Small intestine (tissue), 7 donors: ENCODE measurements at regions not wholly inside any gene's neighbourhood (a gene's known extent, or its start where the extent isn't known, plus 50 kb on each side); places are given as distances from the start of the nearest gene placed in this dataset.

Experiments used
- DNase-seq, 2 donors: peaks; one replicate each; pipeline versions ENCODE4 v3.0.0 to v3.0.0-alpha.2; 2013
- FAIRE-seq: peaks from 2 replicates; lab custom pipeline; 2012; peaks lifted over from hg19 to GRCh38; lab: Jason Lieb, UNC
- H3K27ac ChIP-seq, 3 donors: one replicate each; pipeline ENCODE4 v1.5.1; 2013; ENCODE audit warnings: low read length in 2 of 3, mild to moderate bottlenecking in 2 of 3, control low read depth in 1 of 3, inconsistent platforms in 1 of 3, low read depth in 1 of 3, moderate library complexity in 1 of 3
- H3K27me3 ChIP-seq, 3 donors: one replicate each; pipeline ENCODE4 v1.6.1; 2013; ENCODE audit warnings: low read length in 3 of 3, inconsistent platforms in 1 of 3; ENCODE audit not compliant: control insufficient read depth in 3 of 3, insufficient read depth in 3 of 3
- H3K36me3 ChIP-seq, 3 donors: one replicate each; pipeline ENCODE4 v1.6.1; 2013; ENCODE audit warnings: low read length in 3 of 3, inconsistent platforms in 1 of 3, low read depth in 1 of 3, mild to moderate bottlenecking in 1 of 3, moderate library complexity in 1 of 3; ENCODE audit not compliant: control insufficient read depth in 3 of 3, insufficient read depth in 2 of 3
- H3K4me1 ChIP-seq, 3 donors: one replicate each; pipeline ENCODE4 v1.6.1; 2013; ENCODE audit warnings: low read length in 2 of 3, inconsistent platforms in 1 of 3, low read depth in 1 of 3, mild to moderate bottlenecking in 1 of 3, moderate library complexity in 1 of 3; ENCODE audit not compliant: control insufficient read depth in 3 of 3, insufficient read depth in 2 of 3
- H3K4me3 ChIP-seq, 3 donors: one replicate each; pipeline ENCODE4 v1.5.1; 2013; ENCODE audit warnings: low read length in 3 of 3, control low read depth in 1 of 3, inconsistent platforms in 1 of 3, low read depth in 1 of 3, mild to moderate bottlenecking in 1 of 3, moderate library complexity in 1 of 3
- H3K9me3 ChIP-seq, 2 donors: one replicate each; pipeline ENCODE4 v1.6.1; 2013; ENCODE audit warnings: low read depth in 1 of 2, low read length in 1 of 2; ENCODE audit not compliant: control insufficient read depth in 2 of 2, insufficient read depth in 1 of 2
- WGBS, 3 donors: extraction: QIAGEN DNeasy Blood & Tissue Kit; methylation state at CpG; one replicate each; pipeline ENCODE4 v1.1.7; 2013; 5-methylcytosine and 5-hydroxymethylcytosine counted together
- donor health status: healthy with polysubstance abuse.
- donor health status: control.
- donor health status: control.
- donor health status: Bipolar disorder and iron deficiency.
- donor health status: healthy.

GRCh38 chr20:36824142-36824940 is 50.8 kb upstream of the DSN1 start:
- H3K4me3 ChIP-seq: no peak overlapping the region
- FAIRE-seq (no peak), DNase-seq (no peak)
- H3K36me3 ChIP-seq: peaks cover 0 to 50% (median 4%) of the 10 kb centered on the region in 3 donors
- H3K9me3 ChIP-seq: no peaks in the 10 kb centered on the region
- H3K27me3 ChIP-seq: no peaks in the 10 kb centered on the region
- no peak overlapping the region for H3K27ac ChIP-seq
- peaks cover 0 to 3% (median 0%) of the 10 kb centered on the region in 3 donors for H3K4me1 ChIP-seq
- WGBS, 3 donors: 87 to 94% (median 93%) methylated on average over 8 of the region's 8 CpGs

GRCh38 chr20:36825385-36826104 is 50.4 kb upstream of the TLDC2 start:
- H3K27me3 ChIP-seq: no peaks in the 10 kb centered on the region
- 63 to 69% (median 68%) methylated on average over 17 of the region's 17 CpGs for WGBS, 3 donors
- peaks cover 0 to 52% (median 4%) of the 10 kb centered on the region in 3 donors for H3K36me3 ChIP-seq
- FAIRE-seq: no peak
- no peak for DNase-seq
- no peaks in the 10 kb centered on the region for H3K4me1 ChIP-seq
- no peak overlapping the region for H3K27ac ChIP-seq
- H3K9me3 ChIP-seq: no peaks in the 10 kb centered on the region
- no peak overlapping the region for H3K4me3 ChIP-seq
